ENCODE measurements at regions not wholly inside any gene's neighbourhood (a gene's known extent, or its start where the extent isn't known, plus 50 kb on each side); places are given as distances from the start of the nearest gene placed in this dataset.

DNA sequence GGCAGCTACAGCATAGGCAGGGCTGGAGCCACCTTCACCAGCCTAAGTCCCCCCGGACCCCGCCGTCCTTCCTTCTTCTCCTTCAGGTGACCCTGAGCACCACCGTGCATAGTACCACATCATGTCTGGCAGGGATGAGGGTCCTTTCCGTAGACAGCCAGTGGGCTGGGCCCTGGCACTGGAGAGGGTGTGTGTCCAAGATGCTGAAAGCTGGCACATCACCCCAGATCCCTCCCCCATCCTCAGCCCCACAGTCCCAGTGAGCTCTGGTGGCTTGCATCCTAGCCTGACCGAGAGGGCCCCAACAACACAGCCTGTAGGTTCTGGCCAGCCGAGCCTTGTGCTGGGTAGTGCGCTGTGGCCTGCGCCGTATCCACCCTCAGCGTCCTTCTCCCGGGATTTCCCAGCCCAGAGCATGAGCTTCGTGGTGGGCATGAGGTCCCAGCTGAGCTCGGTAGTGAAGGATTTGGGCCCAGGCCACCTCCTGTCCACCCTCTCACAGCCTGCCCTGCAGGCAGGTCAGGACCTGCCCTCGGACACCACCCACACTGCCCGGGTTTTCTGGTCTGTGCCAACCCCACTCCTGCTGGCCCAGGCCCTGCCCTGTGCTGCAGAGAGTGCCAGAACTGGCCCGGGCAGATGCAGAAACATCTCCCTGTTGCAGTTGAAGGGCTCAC is 1124.3 kb downstream of the BRD1 start:
- WGBS, 2 experiments (ENCODE audit: extremely low coverage in 2 of 2, insufficient read length in 1 of 2): 70% methylated on average over 8 of the region's 17 CpGs; no CpG with 5 or more reads in 1 of the 2 experiments
- Histone ChIP-seq H3K36me3 (ENCODE audit: control insufficient read depth, insufficient read depth, low read length) (no peaks in the 10 kb centered on the region), H4K8ac (ENCODE audit: low read depth in 2 of 2, low read length in 2 of 2) (no peak overlapping the region), H2BK15ac (ENCODE audit: low read depth, low read length) (no peak overlapping the region), H3K23ac (ENCODE audit: low read depth, low read length) (no peak overlapping the region), H2BK20ac (ENCODE audit: low read depth, low read length) (no peak overlapping the region), H3K4me1 (ENCODE audit: control insufficient read depth, insufficient read depth, low read length) (no peaks in the 10 kb centered on the region), H3K56ac (ENCODE audit: extremely low read depth, insufficient read depth, low read length) (no peak overlapping the region), H3K9me1 (ENCODE audit: insufficient read depth, low read length) (no peaks in the 10 kb centered on the region), H3K9me3 (ENCODE audit: control insufficient read depth, insufficient read depth, low read length) (peaks cover 85% of the 10 kb centered on the region), H2AFZ (replicated peaks; ENCODE audit: low read length, poor library complexity) (no peak overlapping the region), H3K18ac (ENCODE audit: low read depth, low read length) (no peak overlapping the region), H2AK5ac (ENCODE audit: low read depth, low read length) (no peak overlapping the region), H2BK120ac (ENCODE audit: low read depth, low read length) (no peak overlapping the region), H4K20me1 (ENCODE audit: insufficient read depth, low read length) (no peaks in the 10 kb centered on the region), H3K27me3 (ENCODE audit: control insufficient read depth, insufficient read depth, low read length) (no peaks in the 10 kb centered on the region), H4K91ac (ENCODE audit: insufficient read depth, low read depth, low read length) (no peak overlapping the region), H3K4me2 (ENCODE audit: low read depth, low read length) (no peak overlapping the region), H3K27ac (ENCODE audit: insufficient read depth, low read length) (no peak overlapping the region), H4K5ac (ENCODE audit: low read depth, low read length) (no peak overlapping the region), H3K4ac (ENCODE audit: low read depth, low read length) (no peak overlapping the region), H3K9ac (ENCODE audit: low read depth, low read length) (no peak overlapping the region), H3K4me3 (ENCODE audit: insufficient read depth, low read depth, low read length) (no peak overlapping the region), H2AK9ac (replicated peaks; ENCODE audit: low read depth, low read length, poor library complexity) (no peak overlapping the region), H2BK5ac (ENCODE audit: low read depth, low read length, poor library complexity, severe bottlenecking) (no peak overlapping the region), H3K79me1 (ENCODE audit: low read depth in 1 of 2, low read length in 2 of 2) (no peaks in the 10 kb centered on the region), H3K14ac (replicated peaks; ENCODE audit: low read depth, low read length) (no peak overlapping the region)
- in situ Hi-C loops (cut with MboI; ENCODE audit: low sequenced_read_pairs): no loop called here
- ATAC-seq (ENCODE audit: low read depth) (no peak), DNase-seq (no peak)
- POLR2A ChIA-PET (ENCODE audit: unreplicated experiment): no interaction called here
- no peak for TF ChIP-seq RAD21 (IDR thresholded peaks at IDR 0.05; ENCODE audit: low read length)
- no peak for TF ChIP-seq SMC3 (IDR thresholded peaks at IDR 0.05; ENCODE audit: low read depth, low read length)
- no peak for TF ChIP-seq CEBPB (IDR thresholded peaks at IDR 0.05; ENCODE audit: low read depth, low read length)
- TF ChIP-seq RCOR1 (IDR thresholded peaks at IDR 0.05; ENCODE audit: insufficient replicate concordance, low read length): no peak
- no peak for TF ChIP-seq CHD1 (IDR thresholded peaks at IDR 0.05; ENCODE audit: low read depth, low read length)
- TF ChIP-seq MXI1 (IDR thresholded peaks at IDR 0.05; ENCODE audit: borderline replicate concordance, low read depth, low read length): no peak
- TF ChIP-seq NFE2L2 (IDR thresholded peaks at IDR 0.05; ENCODE audit: low read depth, low read length): no peak
- intact Hi-C loops (cut with micrococcal nuclease): no loop called here
- CTCF ChIA-PET: no interaction called here
- no TSS peak for BruUV-seq (replicated peaks)
- dilution Hi-C loops (cut with HindIII; ENCODE audit: low sequenced_read_pairs, unreplicated experiment): no loop called here

Data from IMR-90 (cell line).